Endothelial cell of umbilical vein (primary cell): ENCODE measurements at regions not wholly inside any gene's neighbourhood (a gene's known extent, or its start where the extent isn't known, plus 50 kb on each side); places are given as distances from the start of the nearest gene placed in this dataset.
A peak's percentile ranks its signal among the peaks of the same experiment; 100 is the strongest.

Source experiments
- JUN ChIP-seq: IDR thresholded peaks from 2 replicates; pipeline ENCODE4 v1.6.1; 2011; ENCODE audit warnings: borderline replicate concordance, low read depth; ENCODE audit not compliant: insufficient read length, insufficient read depth
- MYC ChIP-seq: IDR thresholded peaks from one replicate; pipeline ENCODE4 v1.6.1; 2011; ENCODE audit warnings: mild to moderate bottlenecking, low read depth, low read length
- POLR2A ChIP-seq: IDR thresholded peaks from 2 replicates; pipeline ENCODE4 v1.6.1; 2012; ENCODE audit warnings: low read depth, mild to moderate bottlenecking, control low read depth, low read length
- POLR2AphosphoS5 ChIP-seq: IDR thresholded peaks from 2 replicates; pipeline ENCODE4 v1.6.1; 2012; ENCODE audit warnings: low read depth, mild to moderate bottlenecking, control low read depth, low read length, moderate library complexity; ENCODE audit not compliant: insufficient read depth
- TF ChIP-seq, protein P1 (sequence below), 2 donors: IDR thresholded peaks; 1 replicate in 1 of 2; 2 replicates in 1 of 2; pipeline ENCODE4 v1.5.1; 2011; ENCODE audit warnings: low read length in 2 of 2, mild to moderate bottlenecking in 2 of 2, moderate library complexity in 2 of 2, control low read depth in 1 of 2, inconsistent platforms in 1 of 2, low read depth in 1 of 2; ENCODE audit not compliant: insufficient read depth in 1 of 2; ENCODE audit errors: extremely low read depth in 1 of 2
- TF ChIP-seq, protein P2 (sequence below): IDR thresholded peaks from 2 replicates; pipeline ENCODE4 v1.6.1; 2011; ENCODE audit not compliant: insufficient read depth, insufficient read length

DNA sequence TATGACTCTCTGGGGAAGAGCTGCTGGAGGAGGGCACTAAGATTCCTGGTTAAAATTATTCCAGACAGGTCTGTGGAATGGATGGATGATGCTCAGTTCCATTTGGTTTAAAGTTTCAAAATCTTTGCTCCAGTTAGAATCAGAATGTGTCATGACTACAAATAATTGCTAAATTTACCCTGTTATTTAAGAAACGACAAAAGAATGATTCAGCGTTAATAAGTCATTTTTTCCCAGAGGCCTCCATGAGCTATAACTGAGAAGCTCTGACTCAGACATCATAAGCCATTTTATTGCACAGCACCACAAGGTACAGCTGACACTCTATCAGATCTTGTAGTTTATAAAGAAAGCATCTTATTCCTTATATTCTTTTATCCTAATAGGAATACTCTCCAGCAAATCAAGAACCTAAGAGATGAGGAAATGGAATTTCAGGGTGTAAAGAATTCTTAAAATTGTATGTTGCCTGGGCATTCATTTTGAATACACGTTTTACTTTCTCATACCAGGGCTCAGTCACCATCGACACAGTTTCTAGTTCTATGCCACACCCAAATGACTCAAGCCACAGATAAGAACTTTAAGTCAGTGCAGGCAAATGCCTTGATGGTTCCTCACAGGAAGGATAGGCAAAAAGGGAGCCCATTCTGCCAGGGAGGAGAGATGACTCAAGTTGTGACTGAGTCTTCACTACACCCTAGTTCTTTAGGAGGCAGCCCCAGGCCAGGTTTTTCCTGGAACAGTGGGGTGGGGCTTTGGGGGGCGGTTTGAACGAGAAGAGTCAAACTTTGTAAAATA, 636.0 kb downstream of the MMUT start:
- TF ChIP-seq POLR2AphosphoS5 = peak; percentile 72
- TF ChIP-seq, protein P1, sequence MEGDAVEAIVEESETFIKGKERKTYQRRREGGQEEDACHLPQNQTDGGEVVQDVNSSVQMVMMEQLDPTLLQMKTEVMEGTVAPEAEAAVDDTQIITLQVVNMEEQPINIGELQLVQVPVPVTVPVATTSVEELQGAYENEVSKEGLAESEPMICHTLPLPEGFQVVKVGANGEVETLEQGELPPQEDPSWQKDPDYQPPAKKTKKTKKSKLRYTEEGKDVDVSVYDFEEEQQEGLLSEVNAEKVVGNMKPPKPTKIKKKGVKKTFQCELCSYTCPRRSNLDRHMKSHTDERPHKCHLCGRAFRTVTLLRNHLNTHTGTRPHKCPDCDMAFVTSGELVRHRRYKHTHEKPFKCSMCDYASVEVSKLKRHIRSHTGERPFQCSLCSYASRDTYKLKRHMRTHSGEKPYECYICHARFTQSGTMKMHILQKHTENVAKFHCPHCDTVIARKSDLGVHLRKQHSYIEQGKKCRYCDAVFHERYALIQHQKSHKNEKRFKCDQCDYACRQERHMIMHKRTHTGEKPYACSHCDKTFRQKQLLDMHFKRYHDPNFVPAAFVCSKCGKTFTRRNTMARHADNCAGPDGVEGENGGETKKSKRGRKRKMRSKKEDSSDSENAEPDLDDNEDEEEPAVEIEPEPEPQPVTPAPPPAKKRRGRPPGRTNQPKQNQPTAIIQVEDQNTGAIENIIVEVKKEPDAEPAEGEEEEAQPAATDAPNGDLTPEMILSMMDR (IDR thresholded peaks at IDR 0.05; ENCODE audit: extremely low read depth in 1 of 2, insufficient read depth in 1 of 2, low read depth in 1 of 2, low read length in 2 of 2) = no peak
- TF ChIP-seq MYC = no peak
- TF ChIP-seq, protein P2, sequence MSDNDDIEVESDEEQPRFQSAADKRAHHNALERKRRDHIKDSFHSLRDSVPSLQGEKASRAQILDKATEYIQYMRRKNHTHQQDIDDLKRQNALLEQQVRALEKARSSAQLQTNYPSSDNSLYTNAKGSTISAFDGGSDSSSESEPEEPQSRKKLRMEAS = no peak
- TF ChIP-seq JUN = peak; percentile 50
- no peak for TF ChIP-seq POLR2A
